GM12873 (cell line): ENCODE measurements at regions not wholly inside any gene's neighbourhood (a gene's known extent, or its start where the extent isn't known, plus 50 kb on each side); places are given as distances from the start of the nearest gene placed in this dataset.

ENCODE experiments used
- TF ChIP-seq, protein P1 (sequence below): IDR thresholded peaks from 2 replicates; pipeline ENCODE4 v1.5.1; 2012; ENCODE audit warnings: low read depth, mild to moderate bottlenecking, moderate library complexity, low read length, control low read depth; ENCODE audit not compliant: insufficient read depth; ENCODE audit errors: missing control alignments

DNA sequence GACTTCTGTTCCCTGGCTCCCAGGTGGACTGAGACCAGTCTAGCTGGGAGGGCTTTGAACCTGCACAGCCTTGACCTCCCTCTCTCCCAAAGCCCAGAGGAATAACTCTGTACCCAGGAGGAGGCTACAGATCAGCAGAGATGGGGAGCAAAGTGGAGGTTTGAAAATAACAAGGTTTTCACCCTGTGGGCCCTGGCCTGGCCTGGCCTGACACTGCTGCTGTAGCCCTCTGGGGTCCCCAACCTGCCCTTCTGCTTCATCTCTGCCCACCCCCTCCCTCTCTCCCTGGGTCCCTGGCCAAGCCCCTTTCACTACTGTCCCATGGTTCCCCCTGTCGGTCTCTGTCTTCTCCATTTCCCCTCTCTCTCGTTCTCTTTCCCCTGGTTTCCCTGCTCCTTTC, 225.2 kb downstream of the BUD13 start:
- TF ChIP-seq, protein P1, sequence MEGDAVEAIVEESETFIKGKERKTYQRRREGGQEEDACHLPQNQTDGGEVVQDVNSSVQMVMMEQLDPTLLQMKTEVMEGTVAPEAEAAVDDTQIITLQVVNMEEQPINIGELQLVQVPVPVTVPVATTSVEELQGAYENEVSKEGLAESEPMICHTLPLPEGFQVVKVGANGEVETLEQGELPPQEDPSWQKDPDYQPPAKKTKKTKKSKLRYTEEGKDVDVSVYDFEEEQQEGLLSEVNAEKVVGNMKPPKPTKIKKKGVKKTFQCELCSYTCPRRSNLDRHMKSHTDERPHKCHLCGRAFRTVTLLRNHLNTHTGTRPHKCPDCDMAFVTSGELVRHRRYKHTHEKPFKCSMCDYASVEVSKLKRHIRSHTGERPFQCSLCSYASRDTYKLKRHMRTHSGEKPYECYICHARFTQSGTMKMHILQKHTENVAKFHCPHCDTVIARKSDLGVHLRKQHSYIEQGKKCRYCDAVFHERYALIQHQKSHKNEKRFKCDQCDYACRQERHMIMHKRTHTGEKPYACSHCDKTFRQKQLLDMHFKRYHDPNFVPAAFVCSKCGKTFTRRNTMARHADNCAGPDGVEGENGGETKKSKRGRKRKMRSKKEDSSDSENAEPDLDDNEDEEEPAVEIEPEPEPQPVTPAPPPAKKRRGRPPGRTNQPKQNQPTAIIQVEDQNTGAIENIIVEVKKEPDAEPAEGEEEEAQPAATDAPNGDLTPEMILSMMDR: no peak

DNA sequence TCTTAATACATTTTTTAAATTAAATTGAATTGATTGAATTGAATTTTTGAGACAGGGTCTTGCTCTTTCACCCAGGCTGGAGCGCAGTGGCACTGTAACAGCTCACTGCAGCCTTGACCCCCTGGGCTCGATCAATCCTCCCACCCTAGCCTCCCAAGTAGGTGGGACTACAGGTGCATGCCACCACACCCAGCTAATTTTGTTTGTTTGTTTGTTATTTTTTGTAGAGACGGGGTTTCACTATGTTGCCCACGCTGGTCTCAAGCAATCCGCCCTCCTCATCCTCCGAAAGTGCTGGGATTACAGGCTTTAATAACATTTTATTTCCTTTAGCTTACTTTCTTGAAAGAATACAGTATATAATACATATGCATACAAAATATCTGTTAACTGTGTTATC, 226.9 kb downstream of the BUD13 start:
- TF ChIP-seq, protein P1: no peak

- TF ChIP-seq, protein P1: no peak
Measured at GRCh38 chr11:116544721-116545120, 228.1 kb downstream of the BUD13 start.

DNA sequence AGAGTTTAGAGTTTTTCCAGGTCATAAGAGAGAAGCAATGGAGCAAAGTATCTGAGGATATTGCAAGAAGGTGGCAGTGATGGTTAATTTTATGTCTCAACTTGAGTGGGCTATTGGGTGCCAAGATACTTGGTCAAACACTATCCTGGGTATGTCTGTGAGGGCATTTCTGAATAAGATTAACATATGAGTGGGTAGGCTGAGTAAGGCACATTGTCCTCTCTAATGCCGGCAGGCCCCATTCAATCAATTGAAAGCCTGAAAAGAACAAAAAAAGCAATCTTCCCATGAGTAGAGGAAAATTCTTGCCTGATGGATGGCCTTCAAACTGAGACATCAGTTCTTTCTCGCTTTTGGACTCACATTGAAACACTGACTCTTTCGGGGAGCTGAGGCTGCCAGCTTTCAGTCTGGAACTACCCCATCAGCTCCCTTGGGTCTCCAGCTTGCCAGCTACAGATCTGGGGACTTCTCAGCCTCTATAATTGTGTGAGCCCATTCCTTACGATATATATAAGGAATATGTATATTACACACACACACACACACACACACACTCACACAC, 228.8 kb downstream of the BUD13 start:
- TF ChIP-seq, protein P1: no peak

DNA sequence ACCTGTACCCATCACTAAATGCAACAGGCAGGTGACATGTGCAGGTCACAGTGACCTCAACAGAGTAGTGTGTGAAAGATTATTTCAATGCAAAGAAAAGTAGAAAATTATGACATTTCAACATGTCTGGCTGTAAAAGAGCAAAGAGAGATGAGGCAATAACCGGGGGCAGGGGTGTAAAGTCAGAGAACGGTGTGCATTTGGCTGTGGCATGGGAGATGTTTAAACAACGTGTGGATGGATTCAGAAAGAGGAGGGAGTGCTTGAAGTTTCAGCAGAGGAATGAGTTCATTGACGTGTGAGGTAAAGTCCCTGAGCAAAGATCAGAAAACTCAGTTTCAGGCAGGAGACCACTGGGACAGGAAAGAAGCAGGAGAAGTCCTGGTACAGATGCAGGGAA, 229.7 kb downstream of the BUD13 start:
- TF ChIP-seq, protein P1: no peak

GRCh38 chr11:116542406-116542805, 230.4 kb downstream of the BUD13 start:
- TF ChIP-seq, protein P1: no peak

DNA sequence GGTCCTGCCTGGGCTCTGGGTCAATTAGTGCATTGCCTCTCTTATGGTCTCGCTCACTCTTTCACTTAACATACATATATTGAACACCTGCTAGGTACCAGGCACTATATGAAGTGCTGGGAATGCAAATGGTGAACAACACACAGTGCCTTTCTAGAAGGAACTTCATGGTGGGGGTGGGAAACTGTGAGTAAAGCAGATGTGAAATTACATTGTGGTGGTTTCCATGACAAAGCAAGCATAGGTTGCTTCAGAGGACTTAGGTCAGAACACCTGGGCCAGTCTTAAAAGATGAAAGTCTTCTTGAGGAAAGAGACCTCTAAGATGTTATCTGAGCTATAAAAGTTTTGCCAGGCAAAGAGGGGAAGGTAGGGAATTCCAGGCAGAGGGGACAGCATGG, 231.3 kb downstream of the BUD13 start:
- TF ChIP-seq, protein P1: no peak

DNA sequence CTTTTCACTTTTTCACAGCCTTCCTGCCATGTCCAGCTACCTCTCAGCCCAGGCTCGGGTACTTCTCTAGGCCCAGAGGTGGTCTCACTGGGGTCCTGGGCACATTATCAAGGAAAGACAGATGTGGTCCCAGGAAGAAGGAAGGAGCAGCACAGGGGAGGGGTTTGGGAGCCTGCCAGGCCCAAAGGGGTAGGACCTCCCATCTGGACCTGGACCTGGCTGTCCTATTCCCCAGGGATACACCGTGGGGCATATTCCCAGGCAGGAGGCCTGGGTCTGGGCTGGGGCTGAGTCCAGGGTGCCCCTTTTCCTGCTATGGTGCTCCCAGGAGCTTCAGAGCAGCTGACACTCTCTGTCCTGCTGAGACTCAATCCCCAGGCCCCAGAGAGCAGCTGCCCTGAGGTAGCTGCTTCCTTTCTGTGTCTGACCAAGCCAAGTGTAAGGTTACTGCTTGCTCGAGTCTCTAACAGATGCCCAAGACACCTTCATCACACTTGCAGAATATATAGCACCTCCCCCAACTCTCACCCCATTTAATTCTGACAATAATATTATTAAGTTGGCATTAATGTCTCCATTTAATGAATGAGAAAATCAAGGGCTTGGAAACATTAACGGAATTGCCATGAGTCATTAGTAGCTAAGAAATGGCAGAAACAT, 232.0 kb downstream of the BUD13 start:
- TF ChIP-seq, protein P1: no peak
